Lower lobe of right lung (tissue), 2 donors: ENCODE measurements at regions not wholly inside any gene's neighbourhood (a gene's known extent, or its start where the extent isn't known, plus 50 kb on each side); places are given as distances from the start of the nearest gene placed in this dataset.

Source experiments
- ATAC-seq, 2 donors: fragments of 200-7000 bp; cut with Tn5 transposase; one replicate each; pipeline ENCODE4 v1.9.1; 2020 to 2022; ENCODE audit warnings: mild to moderate bottlenecking in 2 of 2, moderate library complexity in 2 of 2
- DNase-seq: peaks from one replicate; pipeline ENCODE4 v3.0.0-alpha.2; 2020
- H3K27ac ChIP-seq: fragments of 200-600 bp; one replicate; pipeline ENCODE4 v1.8.0; 2022
- H3K27me3 ChIP-seq: fragments of 200-600 bp; one replicate; pipeline ENCODE4 v1.8.0; 2022; ENCODE audit warnings: low read depth
- H3K36me3 ChIP-seq: fragments of 200-600 bp; one replicate; pipeline ENCODE4 v1.8.0; 2022; ENCODE audit warnings: mild to moderate bottlenecking
- H3K4me1 ChIP-seq: fragments of 200-600 bp; one replicate; pipeline ENCODE4 v1.8.0; 2022
- H3K4me3 ChIP-seq: fragments of 200-600 bp; one replicate; pipeline ENCODE4 v1.8.0; 2022; ENCODE audit warnings: mild to moderate bottlenecking
- H3K9me3 ChIP-seq: fragments of 200-600 bp; one replicate; pipeline ENCODE4 v1.8.0; 2022
- CTCF ChIP-seq: fragments of 200-600 bp; IDR thresholded peaks from one replicate; pipeline ENCODE4 v1.8.0; 2022; ENCODE audit warnings: antibody characterized with exemption, mild to moderate bottlenecking
- intact Hi-C: fragments of 100-400 bp; cut with DNase I; formaldehyde crosslinking; loops from one replicate; pipeline ENCODE4 v1.11.0; 2022
- donor health status: DM: no; HTN: yes; CAD: no; lungs with severe emphysema.

GRCh38 chr2:160898581-160899307 lies 261.5 kb upstream of the TANK start:
- no peak for TF ChIP-seq CTCF
- H3K27me3 ChIP-seq, result no peaks in the 10 kb centered on the region
- no peaks in the 10 kb centered on the region for H3K9me3 ChIP-seq
- H3K36me3 ChIP-seq, result no peaks in the 10 kb centered on the region
- H3K4me3 ChIP-seq, result no peak overlapping the region
- DNase-seq (no peak), ATAC-seq (no peak)
- H3K27ac ChIP-seq, result no peak overlapping the region
- intact Hi-C loops, result no loop called here
- H3K4me1 ChIP-seq, result peaks cover 3% of the 10 kb centered on the region

- Histone ChIP-seq H3K36me3 (no peaks in the 10 kb centered on the region), H3K9me3 (no peaks in the 10 kb centered on the region), H3K27ac (no peak overlapping the region), H3K4me3 (no peak overlapping the region), H3K27me3 (no peaks in the 10 kb centered on the region), H3K4me1 (peaks cover 3% of the 10 kb centered on the region)
- peak in 1 of 2 donors; percentile 43 for ATAC-seq
- intact Hi-C loops, result no loop called here
- DNase-seq, result no peak
- TF ChIP-seq CTCF, result no peak
Measured at GRCh38 chr2:160901613-160902012, 258.6 kb upstream of the TANK start.

GRCh38 chr2:160905862-160906261 lies 254.4 kb upstream of the TANK start:
- no peak for TF ChIP-seq CTCF
- intact Hi-C loops, result no loop called here
- Histone ChIP-seq H3K27me3 (no peaks in the 10 kb centered on the region), H3K9me3 (no peaks in the 10 kb centered on the region), H3K4me3 (no peak overlapping the region), H3K36me3 (no peaks in the 10 kb centered on the region), H3K4me1 (peaks cover 3% of the 10 kb centered on the region), H3K27ac (no peak overlapping the region)
- no peak for DNase-seq
- ATAC-seq, result no peak

GRCh38 chr2:160906878-160907277 lies 253.3 kb upstream of the TANK start:
- ATAC-seq, result peak; percentile 32 to 43
- TF ChIP-seq CTCF, result no peak
- Histone ChIP-seq H3K36me3 (no peaks in the 10 kb centered on the region), H3K4me3 (no peak overlapping the region), H3K27ac (no peak overlapping the region), H3K4me1 (peaks cover 2% of the 10 kb centered on the region), H3K27me3 (no peaks in the 10 kb centered on the region), H3K9me3 (no peaks in the 10 kb centered on the region)
- no peak for DNase-seq
- intact Hi-C loops, result no loop called here

DNA sequence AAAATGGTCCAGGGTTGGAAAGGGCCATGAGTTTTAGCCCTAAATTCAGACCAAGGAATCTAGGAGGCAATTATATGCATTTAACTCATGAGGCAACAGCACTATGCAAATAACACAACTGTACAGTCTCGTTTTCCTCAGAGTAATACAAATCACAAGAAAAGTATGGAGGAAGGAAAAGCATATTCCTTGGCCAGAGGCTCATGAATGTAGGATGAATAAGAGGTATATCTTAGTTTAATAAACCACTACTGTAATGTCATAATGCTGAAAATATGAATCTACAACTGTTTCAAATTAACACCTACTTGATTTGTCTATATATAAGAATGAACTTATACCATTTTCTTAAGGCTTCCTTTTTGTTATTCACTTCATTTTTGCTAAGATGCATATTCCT lies 252.5 kb upstream of the TANK start:
- Histone ChIP-seq H3K27me3 (no peaks in the 10 kb centered on the region), H3K4me3 (no peak overlapping the region), H3K4me1 (no peaks in the 10 kb centered on the region), H3K9me3 (no peaks in the 10 kb centered on the region), H3K36me3 (no peaks in the 10 kb centered on the region), H3K27ac (no peak overlapping the region)
- no peak for TF ChIP-seq CTCF
- intact Hi-C loops, result no loop called here
- DNase-seq (no peak), ATAC-seq (no peak)
